ENCODE measurements at regions not wholly inside any gene's neighbourhood (a gene's known extent, or its start where the extent isn't known, plus 50 kb on each side); places are given as distances from the start of the nearest gene placed in this dataset.

DNA sequence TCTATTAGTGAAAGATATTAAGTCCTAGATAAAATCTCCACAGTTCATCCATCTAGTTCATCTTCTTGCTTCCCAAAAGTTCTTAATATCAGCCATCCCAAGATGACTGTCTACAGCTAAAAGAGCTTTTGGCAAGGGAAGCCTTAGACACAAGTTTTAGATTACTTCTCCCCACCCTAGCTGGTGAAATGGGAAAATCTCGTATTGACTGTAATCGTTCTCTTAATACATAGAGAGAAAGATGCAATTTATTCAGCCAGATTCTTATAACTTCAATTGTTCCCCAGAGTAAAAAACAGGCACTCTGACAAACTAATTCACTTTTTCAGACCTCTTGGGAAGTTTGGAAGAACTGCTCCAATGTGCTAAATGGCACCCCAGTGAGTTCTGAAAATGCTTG, 1439.6 kb upstream of the C9orf72 start:
- Histone ChIP-seq H2BK12ac (ENCODE audit: low read depth, low read length) (no peak overlapping the region), H3K23ac (ENCODE audit: insufficient read length) (no peak overlapping the region), H4K8ac (ENCODE audit: extremely low read depth, insufficient read depth, low read length) (no peak overlapping the region), H3K56ac (replicated peaks; ENCODE audit: insufficient read length, low read depth, low read length) (no peak overlapping the region), H3K79me2 (ENCODE audit: control insufficient read depth in 1 of 2, insufficient read depth in 2 of 2, low read length in 2 of 2) (no peaks in the 10 kb centered on the region), H3K9me3 (ENCODE audit: insufficient read depth in 2 of 2, low read depth in 1 of 2, low read length in 1 of 2) (no peaks in the 10 kb centered on the region), H3K27ac (ENCODE audit: low read depth, low read length) (no peak overlapping the region), H3K36me3 (ENCODE audit: control insufficient read depth in 2 of 4, insufficient read depth in 4 of 4, low read length in 3 of 4) (no peaks in the 10 kb centered on the region), H2BK5ac (ENCODE audit: low read depth, low read length) (no peak overlapping the region), H3K4me2 (ENCODE audit: insufficient read depth in 1 of 2, low read depth in 2 of 2, low read length in 2 of 2) (no peak overlapping the region), H3K14ac (ENCODE audit: insufficient read length) (no peak overlapping the region), H3K79me1 (ENCODE audit: low read depth, low read length) (no peaks in the 10 kb centered on the region), H2AK5ac (ENCODE audit: low read depth, low read length) (no peak overlapping the region), H2BK20ac (ENCODE audit: low read length) (no peak overlapping the region), H2BK120ac (replicated peaks; ENCODE audit: low read depth, low read length) (no peak overlapping the region), H3K4ac (replicated peaks; ENCODE audit: insufficient read length, low read depth, low read length) (no peak overlapping the region), H2AFZ (ENCODE audit: low read length) (no peak overlapping the region), H2BK15ac (ENCODE audit: low read length) (no peak overlapping the region), H3K9ac (replicated peaks in 1 of 4; ENCODE audit: extremely low read depth in 1 of 4, low read depth in 3 of 4, low read length in 3 of 4) (no peak overlapping the region), H3K4me3 (ENCODE audit: extremely low read depth in 1 of 4, insufficient read depth in 2 of 4, low read depth in 3 of 4, low read length in 4 of 4) (no peak overlapping the region), H3K4me1 (replicated peaks in 1 of 4; ENCODE audit: control insufficient read depth in 3 of 4, insufficient read depth in 4 of 4, low read length in 3 of 4) (no peaks in the 10 kb centered on the region), H3K23me2 (ENCODE audit: low read depth, low read length) (no peaks in the 10 kb centered on the region), H4K91ac (replicated peaks; ENCODE audit: insufficient read length, low read length) (no peak overlapping the region), H3K18ac (ENCODE audit: extremely low read depth, low read length) (no peak overlapping the region), H4K20me1 (replicated peaks in 1 of 2; ENCODE audit: control insufficient read depth in 1 of 2, insufficient read depth in 2 of 2, low read length in 2 of 2) (no peaks in the 10 kb centered on the region), H4K5ac (ENCODE audit: insufficient read length, low read depth, low read length) (no peak overlapping the region), H3K27me3 (replicated peaks in 1 of 4; ENCODE audit: control insufficient read depth in 3 of 4, extremely low read depth in 1 of 4, insufficient read depth in 3 of 4, low read length in 3 of 4) (no peaks in the 10 kb centered on the region)
- ChIA-PET CTCF (ENCODE audit: partially characterized antibody) (no interaction called here), POLR2A (ENCODE audit: partially characterized antibody) (no interaction called here)
- TF ChIP-seq TBP (IDR thresholded peaks at IDR 0.05; ENCODE audit: low read depth, low read length) (no peak), POLR2A (IDR thresholded peaks at IDR 0.05; ENCODE audit: control extremely low read depth in 1 of 2, low read depth in 2 of 2, low read length in 2 of 2) (no peak), JUND (IDR thresholded peaks at IDR 0.05; ENCODE audit: low read length) (no peak), CBX8 (IDR thresholded peaks at IDR 0.05; ENCODE audit: borderline replicate concordance, low read depth, low read length) (no peak), ZNF274 (IDR thresholded peaks at IDR 0.05; ENCODE audit: borderline replicate concordance, extremely low read depth, low read length) (no peak), TAF1 (IDR thresholded peaks at IDR 0.05; ENCODE audit: low read depth, low read length) (no peak), BACH1 (IDR thresholded peaks at IDR 0.05; ENCODE audit: low read length) (no peak), ASH2L (IDR thresholded peaks at IDR 0.05; ENCODE audit: low read length) (no peak), SP4 (IDR thresholded peaks at IDR 0.05; ENCODE audit: low read length) (no peak), RNF2 (IDR thresholded peaks at IDR 0.05; ENCODE audit: borderline replicate concordance, low read depth, low read length, missing control alignments, poor library complexity, severe bottlenecking) (no peak)
- TF ChIP-seq, protein P1, sequence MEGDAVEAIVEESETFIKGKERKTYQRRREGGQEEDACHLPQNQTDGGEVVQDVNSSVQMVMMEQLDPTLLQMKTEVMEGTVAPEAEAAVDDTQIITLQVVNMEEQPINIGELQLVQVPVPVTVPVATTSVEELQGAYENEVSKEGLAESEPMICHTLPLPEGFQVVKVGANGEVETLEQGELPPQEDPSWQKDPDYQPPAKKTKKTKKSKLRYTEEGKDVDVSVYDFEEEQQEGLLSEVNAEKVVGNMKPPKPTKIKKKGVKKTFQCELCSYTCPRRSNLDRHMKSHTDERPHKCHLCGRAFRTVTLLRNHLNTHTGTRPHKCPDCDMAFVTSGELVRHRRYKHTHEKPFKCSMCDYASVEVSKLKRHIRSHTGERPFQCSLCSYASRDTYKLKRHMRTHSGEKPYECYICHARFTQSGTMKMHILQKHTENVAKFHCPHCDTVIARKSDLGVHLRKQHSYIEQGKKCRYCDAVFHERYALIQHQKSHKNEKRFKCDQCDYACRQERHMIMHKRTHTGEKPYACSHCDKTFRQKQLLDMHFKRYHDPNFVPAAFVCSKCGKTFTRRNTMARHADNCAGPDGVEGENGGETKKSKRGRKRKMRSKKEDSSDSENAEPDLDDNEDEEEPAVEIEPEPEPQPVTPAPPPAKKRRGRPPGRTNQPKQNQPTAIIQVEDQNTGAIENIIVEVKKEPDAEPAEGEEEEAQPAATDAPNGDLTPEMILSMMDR (IDR thresholded peaks at IDR 0.05; ENCODE audit: control extremely low read depth in 1 of 3, insufficient read depth in 1 of 3, low read depth in 1 of 3, low read length in 3 of 3) = no peak
- DNase-seq (ENCODE audit: low read depth in 1 of 2, low spot score in 2 of 2) (no peak), FAIRE-seq (no peak)
- WGBS, 2 experiments (ENCODE audit: extremely low coverage in 1 of 2, insufficient coverage in 1 of 2, insufficient read length in 1 of 2, insufficient replicate concordance in 2 of 2, low coverage in 1 of 2, low lambda C conversion rate in 2 of 2, missing lambda C conversion rate in 1 of 2) = 96% methylated on average over 2 of the region's 2 CpGs; no CpG with 5 or more reads in 1 of the 2 experiments
